Smooth muscle cell (in vitro differentiated cells): ENCODE measurements at regions not wholly inside any gene's neighbourhood (a gene's known extent, or its start where the extent isn't known, plus 50 kb on each side); places are given as distances from the start of the nearest gene placed in this dataset.
"Not testable (repeated sequence)": the region's sequence is repeated elsewhere in the genome, so short reads cannot be mapped to it uniquely, and the experiment has no call there.

Experiments used
- DNase-seq: peaks from one replicate; lab custom pipeline; 2025; ENCODE audit not compliant: unreplicated experiment; lab: John Stamatoyannopoulos, UW
- H2AFZ ChIP-seq: fragments of 200-600 bp; sonication (generic); 2 replicates; pipeline ENCODE4 v1.6.0; 2016; ENCODE audit warnings: antibody characterized with exemption, low read depth, mild to moderate bottlenecking
- H3F3A ChIP-seq: fragments of 200-600 bp; sonication (generic); 2 replicates; pipeline ENCODE4 v1.6.0; 2017; ENCODE audit warnings: antibody characterized with exemption, low read depth
- H3K27ac ChIP-seq: fragments of 200-600 bp; sonication (generic); 2 replicates; pipeline ENCODE4 v1.5.1; 2016; ENCODE audit warnings: low read depth, mild to moderate bottlenecking
- H3K27me3 ChIP-seq: fragments of 200-600 bp; sonication (generic); 2 replicates; pipeline ENCODE4 v1.6.1; 2016; ENCODE audit warnings: low read depth, mild to moderate bottlenecking
- H3K36me3 ChIP-seq: fragments of 200-600 bp; sonication (generic); 2 replicates; pipeline ENCODE4 v1.5.1; 2016; ENCODE audit warnings: low read depth
- H3K4me1 ChIP-seq: fragments of 200-600 bp; sonication (generic); 2 replicates; pipeline ENCODE4 v1.5.1; 2016; ENCODE audit warnings: low read depth
- H3K4me2 ChIP-seq: fragments of 200-600 bp; sonication (generic); 2 replicates; pipeline ENCODE4 v1.6.0; 2016; ENCODE audit warnings: mild to moderate bottlenecking
- H3K4me3 ChIP-seq: fragments of 200-600 bp; sonication (generic); 2 replicates; pipeline ENCODE4 v1.5.1; 2016; ENCODE audit warnings: mild to moderate bottlenecking
- H3K79me2 ChIP-seq: fragments of 200-600 bp; sonication (generic); 2 replicates; pipeline ENCODE4 v1.6.0; 2016; ENCODE audit warnings: low read depth, mild to moderate bottlenecking
- H3K9ac ChIP-seq: fragments of 200-600 bp; sonication (generic); 2 replicates; pipeline ENCODE4 v1.6.0; 2016; ENCODE audit warnings: low read depth
- H3K9me3 ChIP-seq: fragments of 200-600 bp; sonication (generic); replicated peaks from 2 replicates; pipeline ENCODE4 v1.5.1; 2016; ENCODE audit warnings: low read depth
- H4K20me1 ChIP-seq: fragments of 200-600 bp; sonication (generic); 2 replicates; pipeline ENCODE4 v1.6.0; 2016; ENCODE audit warnings: low read depth
- WGBS: methylation state at CpG from one replicate; pipeline ENCODE4 v1.1.7; 2016; ENCODE audit warnings: low lambda C conversion rate; 5-methylcytosine and 5-hydroxymethylcytosine counted together
- TF ChIP-seq, protein P1 (sequence below): fragments of 200-600 bp; sonication (generic); IDR thresholded peaks from 2 replicates; pipeline ENCODE4 v1.5.1; 2017; ENCODE audit warnings: borderline replicate concordance, mild to moderate bottlenecking, antibody characterized with exemption; ENCODE audit not compliant: insufficient read depth, poor library complexity, severe bottlenecking

DNA sequence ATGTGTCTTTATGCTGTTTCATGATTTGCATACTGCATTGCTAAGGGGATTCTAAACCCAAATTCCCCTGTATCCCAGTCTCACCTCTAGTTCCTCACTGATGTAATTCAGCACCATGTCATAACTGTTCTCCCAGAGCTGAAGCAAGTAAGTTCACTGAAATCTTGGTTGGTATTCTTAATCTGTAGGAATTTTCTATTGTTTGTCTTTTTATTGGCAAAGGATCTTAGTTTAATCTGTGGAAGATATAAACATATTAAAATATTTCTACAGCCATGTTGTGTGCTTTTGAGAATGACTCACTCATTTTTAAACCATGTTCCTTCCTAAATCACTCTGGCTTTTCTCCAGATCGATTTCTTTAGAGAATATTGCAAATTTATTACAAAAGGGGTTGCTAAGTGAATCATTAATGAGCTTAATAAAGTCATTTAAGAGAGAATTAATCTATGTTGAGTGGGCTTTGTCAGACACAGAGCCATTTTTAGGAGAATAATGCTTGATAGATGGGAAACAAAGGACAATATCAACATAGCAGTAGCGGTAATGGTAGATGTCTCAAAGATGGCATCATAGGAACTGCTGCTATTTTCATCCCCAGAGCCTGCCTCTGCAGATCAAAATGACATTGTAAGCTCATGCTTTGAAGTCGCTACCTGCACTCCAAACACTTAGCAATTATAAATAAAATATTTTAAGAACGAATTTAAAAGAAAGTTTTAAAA lies 110.0 kb downstream of the ENC1 start:
- Histone ChIP-seq H3F3A (no peaks in the 10 kb centered on the region), H3K27me3 (no peaks in the 10 kb centered on the region), H3K9ac (no peak overlapping the region), H2AFZ (no peak overlapping the region), H3K79me2 (no peaks in the 10 kb centered on the region), H3K4me1 (no peaks in the 10 kb centered on the region), H4K20me1 (no peaks in the 10 kb centered on the region), H3K4me2 (no peak overlapping the region), H3K4me3 (no peak overlapping the region), H3K36me3 (peaks cover 5% of the 10 kb centered on the region), H3K27ac (no peak overlapping the region), H3K9me3 (peaks cover 6% of the 10 kb centered on the region)
- WGBS: 77% methylated on average over 4 of the region's 4 CpGs
- TF ChIP-seq, protein P1, sequence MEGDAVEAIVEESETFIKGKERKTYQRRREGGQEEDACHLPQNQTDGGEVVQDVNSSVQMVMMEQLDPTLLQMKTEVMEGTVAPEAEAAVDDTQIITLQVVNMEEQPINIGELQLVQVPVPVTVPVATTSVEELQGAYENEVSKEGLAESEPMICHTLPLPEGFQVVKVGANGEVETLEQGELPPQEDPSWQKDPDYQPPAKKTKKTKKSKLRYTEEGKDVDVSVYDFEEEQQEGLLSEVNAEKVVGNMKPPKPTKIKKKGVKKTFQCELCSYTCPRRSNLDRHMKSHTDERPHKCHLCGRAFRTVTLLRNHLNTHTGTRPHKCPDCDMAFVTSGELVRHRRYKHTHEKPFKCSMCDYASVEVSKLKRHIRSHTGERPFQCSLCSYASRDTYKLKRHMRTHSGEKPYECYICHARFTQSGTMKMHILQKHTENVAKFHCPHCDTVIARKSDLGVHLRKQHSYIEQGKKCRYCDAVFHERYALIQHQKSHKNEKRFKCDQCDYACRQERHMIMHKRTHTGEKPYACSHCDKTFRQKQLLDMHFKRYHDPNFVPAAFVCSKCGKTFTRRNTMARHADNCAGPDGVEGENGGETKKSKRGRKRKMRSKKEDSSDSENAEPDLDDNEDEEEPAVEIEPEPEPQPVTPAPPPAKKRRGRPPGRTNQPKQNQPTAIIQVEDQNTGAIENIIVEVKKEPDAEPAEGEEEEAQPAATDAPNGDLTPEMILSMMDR: no peak
- DNase-seq: no peak

DNA sequence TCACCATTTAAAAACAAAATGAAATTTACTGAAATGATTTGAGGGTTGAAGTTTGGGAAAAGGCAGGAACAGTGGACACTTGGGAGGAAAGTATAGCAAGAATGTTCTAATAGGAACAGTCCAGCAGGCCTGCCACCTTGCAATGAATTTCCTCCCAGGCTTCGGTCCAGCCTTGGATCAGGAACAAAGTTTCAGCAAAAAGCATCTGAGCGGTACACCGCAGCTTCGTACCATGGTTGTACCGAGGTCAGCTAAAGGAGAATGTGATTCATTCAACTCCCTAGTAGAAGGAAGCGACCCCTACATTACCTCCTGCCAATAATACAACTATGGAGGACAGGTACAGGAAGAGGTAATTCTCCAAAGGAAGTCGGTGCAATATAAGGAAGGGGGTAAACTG lies 111.4 kb downstream of the ENC1 start:
- Histone ChIP-seq H4K20me1 (no peaks in the 10 kb centered on the region), H3K9ac (no peak overlapping the region), H3K36me3 (peaks cover 5% of the 10 kb centered on the region), H3K9me3 (no peaks in the 10 kb centered on the region), H3K4me2 (no peak overlapping the region), H3K27ac (no peak overlapping the region), H3K79me2 (no peaks in the 10 kb centered on the region), H3F3A (no peaks in the 10 kb centered on the region), H3K4me1 (no peaks in the 10 kb centered on the region), H3K27me3 (no peaks in the 10 kb centered on the region), H3K4me3 (no peak overlapping the region), H2AFZ (no peak overlapping the region)
- TF ChIP-seq, protein P1: no peak
- 96% methylated on average over 7 of the region's 7 CpGs for WGBS
- DNase-seq: no peak

GRCh38 chr5:74526111-74526510 lies 114.4 kb downstream of the ENC1 start:
- Histone ChIP-seq H3K4me3 (no peak overlapping the region), H4K20me1 (no peaks in the 10 kb centered on the region), H3K9ac (no peak overlapping the region), H3K9me3 (no peaks in the 10 kb centered on the region), H3K4me2 (no peak overlapping the region), H2AFZ (no peak overlapping the region), H3K36me3 (no peaks in the 10 kb centered on the region), H3K27ac (no peak overlapping the region), H3K27me3 (no peaks in the 10 kb centered on the region), H3K79me2 (no peaks in the 10 kb centered on the region), H3K4me1 (no peaks in the 10 kb centered on the region), H3F3A (no peaks in the 10 kb centered on the region)
- 88% methylated on average over 1 of the region's 1 CpG for WGBS
- TF ChIP-seq, protein P1: no peak
- no peak for DNase-seq

DNA sequence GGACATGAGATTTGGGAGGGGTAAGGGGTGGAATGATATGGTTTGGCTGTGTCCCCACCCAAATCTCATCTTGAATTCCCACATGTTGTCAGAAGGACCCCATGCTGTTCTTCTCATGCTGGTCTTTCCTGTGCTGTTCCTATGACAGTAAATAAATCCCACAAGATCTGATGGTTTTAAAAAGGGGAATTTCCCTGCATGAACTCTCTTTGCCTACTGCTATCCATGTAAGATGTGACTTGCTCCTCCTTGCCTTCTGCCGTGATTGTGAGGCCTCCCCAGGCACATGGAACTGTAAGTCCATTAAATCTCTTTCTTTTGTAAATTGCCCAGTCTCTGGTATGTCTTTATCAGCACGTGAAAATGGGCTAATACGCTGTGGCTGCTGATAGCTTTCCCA lies 115.8 kb downstream of the ENC1 start:
- 91% methylated on average over 3 of the region's 3 CpGs for WGBS
- H3K4me2 ChIP-seq, H4K20me1 ChIP-seq, H3K36me3 ChIP-seq, H3K27ac ChIP-seq, H3K79me2 ChIP-seq, H3K4me1 ChIP-seq, H3F3A ChIP-seq, H3K9me3 ChIP-seq, H3K9ac ChIP-seq, H2AFZ ChIP-seq, DNase-seq, H3K4me3 ChIP-seq, H3K27me3 ChIP-seq: not testable (repeated sequence)

- WGBS: 93% methylated on average over 4 of the region's 4 CpGs
- not testable (repeated sequence) for H3K36me3 ChIP-seq, H3K4me1 ChIP-seq, H3K79me2 ChIP-seq, H3K4me3 ChIP-seq, H3K27ac ChIP-seq, H3K27me3 ChIP-seq, H2AFZ ChIP-seq, H3K4me2 ChIP-seq, H4K20me1 ChIP-seq, H3F3A ChIP-seq, DNase-seq, H3K9ac ChIP-seq, H3K9me3 ChIP-seq
Observed at GRCh38 chr5:74523698-74524097, 116.8 kb downstream of the ENC1 start.

- H3K79me2 ChIP-seq, H4K20me1 ChIP-seq, H3K9me3 ChIP-seq, H3K36me3 ChIP-seq, H2AFZ ChIP-seq, H3K27ac ChIP-seq, H3K4me1 ChIP-seq, DNase-seq, H3K4me2 ChIP-seq, H3K9ac ChIP-seq, H3F3A ChIP-seq, H3K27me3 ChIP-seq, H3K4me3 ChIP-seq: not testable (repeated sequence)
- WGBS: 100% methylated on average over 2 of the region's 2 CpGs
Observed at GRCh38 chr5:74522838-74523237, 117.7 kb downstream of the ENC1 start.
